Trophoblast cell (in vitro differentiated cells and primary cell): ENCODE measurements at regions not wholly inside any gene's neighbourhood (a gene's known extent, or its start where the extent isn't known, plus 50 kb on each side); places are given as distances from the start of the nearest gene placed in this dataset.

ENCODE experiments used
- DNase-seq, 2 donors: peaks; one replicate each; pipeline ENCODE4 v3.0.0-alpha.2; 2016
- H2AFZ ChIP-seq: 2 replicates; pipeline ENCODE4 v1.6.1; 2013; ENCODE audit warnings: low read length, moderate library complexity, mild to moderate bottlenecking; ENCODE audit not compliant: insufficient read depth, poor library complexity
- H2AK5ac ChIP-seq: 2 replicates; pipeline ENCODE4 v1.6.1; 2013; ENCODE audit warnings: mild to moderate bottlenecking, low read length
- H2BK120ac ChIP-seq: 2 replicates; pipeline ENCODE4 v1.6.1; 2013; ENCODE audit warnings: low read length, mild to moderate bottlenecking, moderate library complexity; ENCODE audit not compliant: insufficient read depth, poor library complexity
- H2BK12ac ChIP-seq: 2 replicates; pipeline ENCODE4 v1.6.1; 2013; ENCODE audit warnings: mild to moderate bottlenecking, low read length, moderate library complexity
- H2BK5ac ChIP-seq: 2 replicates; pipeline ENCODE4 v1.6.1; 2013; ENCODE audit warnings: low read length, low read depth, moderate library complexity, mild to moderate bottlenecking; ENCODE audit not compliant: poor library complexity
- H3K14ac ChIP-seq: 2 replicates; pipeline ENCODE4 v1.6.1; 2013; ENCODE audit warnings: mild to moderate bottlenecking, low read length
- H3K18ac ChIP-seq: 2 replicates; pipeline ENCODE4 v1.6.1; 2013; ENCODE audit warnings: mild to moderate bottlenecking, low read length
- H3K23ac ChIP-seq: 2 replicates; pipeline ENCODE4 v1.6.1; 2013; ENCODE audit warnings: low read length
- H3K27ac ChIP-seq: 2 replicates; pipeline ENCODE4 v1.5.1; 2013; ENCODE audit warnings: low read depth, mild to moderate bottlenecking, inconsistent platforms, low read length, moderate library complexity
- H3K27me3 ChIP-seq: 2 replicates; pipeline ENCODE4 v1.6.1; 2013; ENCODE audit warnings: inconsistent platforms, mild to moderate bottlenecking, low read length, moderate library complexity; ENCODE audit not compliant: insufficient read depth
- H3K36me3 ChIP-seq, 2 experiments: 1 replicate in 1 of 2; 2 replicates in 1 of 2; pipeline ENCODE4 v1.6.1; 2013; ENCODE audit warnings: low read length in 2 of 2, mild to moderate bottlenecking in 2 of 2, moderate library complexity in 1 of 2; ENCODE audit not compliant: insufficient read depth in 2 of 2, control insufficient read depth in 1 of 2
- H3K4ac ChIP-seq: 2 replicates; pipeline ENCODE4 v1.6.1; 2013; ENCODE audit warnings: low read depth, mild to moderate bottlenecking, low read length, moderate library complexity
- H3K4me1 ChIP-seq, 2 experiments: 1 replicate in 1 of 2; 2 replicates in 1 of 2; pipeline ENCODE4 v1.6.1; 2013; ENCODE audit warnings: low read length in 2 of 2, mild to moderate bottlenecking in 2 of 2, moderate library complexity in 1 of 2; ENCODE audit not compliant: insufficient read depth in 2 of 2, control insufficient read depth in 1 of 2
- H3K4me2 ChIP-seq: 2 replicates; pipeline ENCODE4 v1.6.1; 2013; ENCODE audit warnings: inconsistent platforms, mild to moderate bottlenecking, low read length, moderate library complexity
- H3K4me3 ChIP-seq: 2 replicates; pipeline ENCODE4 v1.5.1; 2013; ENCODE audit warnings: mild to moderate bottlenecking, low read depth, low read length, inconsistent platforms
- H3K79me1 ChIP-seq: one replicate; pipeline ENCODE4 v1.6.1; 2013; ENCODE audit warnings: low read length
- H3K79me2 ChIP-seq: 2 replicates; pipeline ENCODE4 v1.6.1; 2013; ENCODE audit warnings: low read length, mild to moderate bottlenecking; ENCODE audit not compliant: control insufficient read depth, insufficient read depth, poor library complexity
- H3K9ac ChIP-seq: 2 replicates; pipeline ENCODE4 v1.6.1; 2013; ENCODE audit warnings: mild to moderate bottlenecking, low read length
- H3K9me3 ChIP-seq: 2 replicates; pipeline ENCODE4 v1.6.1; 2013; ENCODE audit warnings: low read depth, mild to moderate bottlenecking, control low read depth, inconsistent platforms, low read length; ENCODE audit not compliant: insufficient read depth
- H4K12ac ChIP-seq: 2 replicates; pipeline ENCODE4 v1.6.1; 2013; ENCODE audit warnings: low read depth, mild to moderate bottlenecking, low read length, moderate library complexity
- H4K8ac ChIP-seq: 2 replicates; pipeline ENCODE4 v1.6.1; 2013; ENCODE audit warnings: low read depth, mild to moderate bottlenecking, low read length, moderate library complexity
- H4K91ac ChIP-seq: one replicate; pipeline ENCODE4 v1.6.1; 2013; ENCODE audit warnings: low read depth, mild to moderate bottlenecking, low read length, moderate library complexity
- WGBS: extraction: QIAGEN DNeasy Blood & Tissue Kit; methylation state at CpG from one replicate; pipeline ENCODE4 v1.1.7; 2013; ENCODE audit warnings: missing lambda C conversion rate; ENCODE audit not compliant: insufficient read length, insufficient coverage; ENCODE audit errors: extremely low coverage; 5-methylcytosine and 5-hydroxymethylcytosine counted together

- Histone ChIP-seq H3K9ac (no peak overlapping the region), H3K18ac (no peak overlapping the region), H3K4me2 (no peak overlapping the region), H3K27ac (no peak overlapping the region), H3K79me2 (no peaks in the 10 kb centered on the region), H4K8ac (no peak overlapping the region), H4K12ac (no peak overlapping the region), H2BK120ac (no peak overlapping the region), H4K91ac (no peak overlapping the region), H2AK5ac (no peak overlapping the region), H3K14ac (no peak overlapping the region), H3K9me3 (no peaks in the 10 kb centered on the region), H3K79me1 (no peaks in the 10 kb centered on the region), H3K4ac (no peak overlapping the region), H2BK5ac (no peak overlapping the region), H3K4me1 (no peaks in the 10 kb centered on the region), H2AFZ (no peak overlapping the region), H3K23ac (no peak overlapping the region), H3K36me3 (no peaks in the 10 kb centered on the region), H3K27me3 (no peaks in the 10 kb centered on the region), H3K4me3 (no peak overlapping the region), H2BK12ac (no peak overlapping the region)
- DNase-seq, result no peak
- no CpG with 5 or more reads among the region's 4 CpGs for WGBS
Observed at GRCh38 chr2:76318848-76319360, 608.2 kb upstream of the GCFC2 start.

- H4K12ac ChIP-seq, result no peak overlapping the region
- H3K4me1 ChIP-seq, result no peaks in the 10 kb centered on the region
- H3K14ac ChIP-seq, result no peak overlapping the region
- H3K27me3 ChIP-seq, result no peaks in the 10 kb centered on the region
- no peak for DNase-seq
- no peak overlapping the region for H3K23ac ChIP-seq
- no peak overlapping the region for H2BK5ac ChIP-seq
- H2BK120ac ChIP-seq, result no peak overlapping the region
- H3K27ac ChIP-seq, result no peak overlapping the region
- H3K9ac ChIP-seq, result no peak overlapping the region
- H3K4me2 ChIP-seq, result no peak overlapping the region
- H3K9me3 ChIP-seq, result no peaks in the 10 kb centered on the region
- no peak overlapping the region for H3K4ac ChIP-seq
- no peak overlapping the region for H4K91ac ChIP-seq
- WGBS, result 100% methylated on average over 1 of the region's 6 CpGs
- no peak overlapping the region for H2AFZ ChIP-seq
- H2AK5ac ChIP-seq, result no peak overlapping the region
- H3K18ac ChIP-seq, result no peak overlapping the region
- peak overlapping the region; percentile 10 for H4K8ac ChIP-seq
- no peaks in the 10 kb centered on the region for H3K79me1 ChIP-seq
- H3K79me2 ChIP-seq, result no peaks in the 10 kb centered on the region
- no peak overlapping the region for H3K4me3 ChIP-seq
- no peaks in the 10 kb centered on the region for H3K36me3 ChIP-seq
- H2BK12ac ChIP-seq, result no peak overlapping the region
Observed at GRCh38 chr2:76316691-76317090, 606.0 kb upstream of the GCFC2 start.

GRCh38 chr2:76314271-76315020 is 603.7 kb upstream of the GCFC2 start:
- no peak overlapping the region for H3K4me3 ChIP-seq
- H3K18ac ChIP-seq, result no peak overlapping the region
- no peak overlapping the region for H3K27ac ChIP-seq
- no peak overlapping the region for H3K14ac ChIP-seq
- H2BK12ac ChIP-seq, result no peak overlapping the region
- H3K9ac ChIP-seq, result no peak overlapping the region
- H2AK5ac ChIP-seq, result no peak overlapping the region
- H3K79me1 ChIP-seq, result no peaks in the 10 kb centered on the region
- H3K4me1 ChIP-seq, result no peaks in the 10 kb centered on the region
- no CpG with 5 or more reads among the region's 3 CpGs for WGBS
- H4K12ac ChIP-seq, result no peak overlapping the region
- no peak overlapping the region for H3K4me2 ChIP-seq
- H2BK5ac ChIP-seq, result no peak overlapping the region
- H4K8ac ChIP-seq, result no peak overlapping the region
- no peaks in the 10 kb centered on the region for H3K36me3 ChIP-seq
- H4K91ac ChIP-seq, result no peak overlapping the region
- no peaks in the 10 kb centered on the region for H3K9me3 ChIP-seq
- no peaks in the 10 kb centered on the region for H3K79me2 ChIP-seq
- H2BK120ac ChIP-seq, result no peak overlapping the region
- no peak overlapping the region for H3K23ac ChIP-seq
- DNase-seq, result no peak
- H2AFZ ChIP-seq, result no peak overlapping the region
- H3K27me3 ChIP-seq, result no peaks in the 10 kb centered on the region
- no peak overlapping the region for H3K4ac ChIP-seq

GRCh38 chr2:76312236-76312635 is 601.5 kb upstream of the GCFC2 start:
- Histone ChIP-seq H3K9ac (no peak overlapping the region), H3K14ac (no peak overlapping the region), H2AK5ac (no peak overlapping the region), H3K4me3 (no peak overlapping the region), H4K8ac (no peak overlapping the region), H3K23ac (no peak overlapping the region), H3K4me1 (no peaks in the 10 kb centered on the region), H3K27ac (no peak overlapping the region), H4K91ac (no peak overlapping the region), H3K4ac (no peak overlapping the region), H2BK5ac (no peak overlapping the region), H3K18ac (no peak overlapping the region), H3K36me3 (no peaks in the 10 kb centered on the region), H3K9me3 (no peaks in the 10 kb centered on the region), H3K79me1 (no peaks in the 10 kb centered on the region), H2BK120ac (no peak overlapping the region), H3K79me2 (no peaks in the 10 kb centered on the region), H2BK12ac (no peak overlapping the region), H3K27me3 (no peaks in the 10 kb centered on the region), H4K12ac (no peak overlapping the region), H2AFZ (no peak overlapping the region), H3K4me2 (no peak overlapping the region)
- DNase-seq, result no peak
- WGBS, result no CpG with 5 or more reads among the region's 4 CpGs
